ENCODE measurements at regions not wholly inside any gene's neighbourhood (a gene's known extent, or its start where the extent isn't known, plus 50 kb on each side); places are given as distances from the start of the nearest gene placed in this dataset.

DNA sequence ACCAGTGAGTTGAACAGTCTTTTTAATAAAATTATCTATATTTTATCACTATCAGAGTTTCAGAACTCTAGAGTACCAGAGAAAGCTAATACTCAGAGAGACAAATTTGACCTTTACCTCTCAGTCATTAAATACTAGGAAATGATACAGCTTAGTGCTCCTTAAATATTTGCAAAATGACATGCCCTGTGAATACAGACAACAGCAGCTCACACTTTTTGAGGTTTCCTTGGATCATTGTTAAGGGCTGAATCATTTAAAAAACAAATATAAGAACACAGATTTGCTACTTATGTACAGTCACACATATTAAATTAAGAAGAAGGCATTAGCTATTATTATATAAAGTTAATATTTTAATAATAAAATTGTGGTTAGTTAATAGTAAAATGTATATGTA is 1158.7 kb upstream of the EYS start:
- TF ChIP-seq CTCF (conservative IDR thresholded peaks at IDR 0.05) (no peak), EZH2 (IDR thresholded peaks at IDR 0.05; ENCODE audit: low read depth) (no peak)

Measured in PC-9 (cell line).